DOHH2 (cell line): ENCODE measurements at regions not wholly inside any gene's neighbourhood (a gene's known extent, or its start where the extent isn't known, plus 50 kb on each side); places are given as distances from the start of the nearest gene placed in this dataset.

Source experiments
- H3F3A ChIP-seq: fragments of 200-600 bp; sonication (generic), shearing (Covaris generic); 2 replicates; pipeline ENCODE4 v1.6.0; 2016; ENCODE audit warnings: antibody characterized with exemption, mild to moderate bottlenecking; ENCODE audit not compliant: control insufficient read depth, insufficient read depth
- H3K27ac ChIP-seq: fragments of 200-600 bp; sonication (generic); 2 replicates; pipeline ENCODE4 v1.5.1; 2014; ENCODE audit warnings: low read depth, mild to moderate bottlenecking, low read length, moderate library complexity
- H3K27me3 ChIP-seq: fragments of 200-600 bp; sonication (generic); 2 replicates; pipeline ENCODE4 v1.6.1; 2014; ENCODE audit warnings: mild to moderate bottlenecking, low read length, mixed read lengths; ENCODE audit not compliant: control insufficient read depth
- H3K36me3 ChIP-seq: fragments of 200-600 bp; sonication (generic); 2 replicates; pipeline ENCODE4 v1.6.1; 2014; ENCODE audit warnings: mild to moderate bottlenecking, low read length, moderate library complexity, mixed read lengths; ENCODE audit not compliant: control insufficient read depth
- H3K4me1 ChIP-seq: fragments of 200-600 bp; sonication (generic); 2 replicates; pipeline ENCODE4 v1.6.1; 2014; ENCODE audit warnings: mild to moderate bottlenecking, low read length, mixed read lengths; ENCODE audit not compliant: control insufficient read depth
- H3K4me2 ChIP-seq: fragments of 200-600 bp; sonication (generic); 2 replicates; pipeline ENCODE4 v1.6.0; 2014; ENCODE audit warnings: mild to moderate bottlenecking, low read length, moderate library complexity
- H3K4me3 ChIP-seq: fragments of 200-600 bp; sonication (generic); 2 replicates; pipeline ENCODE4 v1.5.1; 2014; ENCODE audit warnings: mild to moderate bottlenecking, low read length, mixed read lengths
- H3K79me2 ChIP-seq: fragments of 200-600 bp; sonication (generic); 2 replicates; pipeline ENCODE4 v1.6.1; 2014; ENCODE audit warnings: mild to moderate bottlenecking, low read length, mixed read lengths; ENCODE audit not compliant: control insufficient read depth
- H3K9me2 ChIP-seq: fragments of 200-600 bp; sonication (generic); replicated peaks from 2 replicates; pipeline ENCODE4 v1.6.1; 2014; ENCODE audit warnings: mild to moderate bottlenecking, low read length, mixed read lengths; ENCODE audit not compliant: control insufficient read depth
- H3K9me3 ChIP-seq: fragments of 200-600 bp; sonication (generic); 2 replicates; pipeline ENCODE4 v1.6.1; 2014; ENCODE audit warnings: antibody characterized with exemption, low read length, mixed read lengths; ENCODE audit not compliant: control insufficient read depth, insufficient read depth
- H4K20me1 ChIP-seq: fragments of 200-600 bp; sonication (generic); 2 replicates; pipeline ENCODE4 v1.6.0; 2014; ENCODE audit warnings: low read depth, mild to moderate bottlenecking, antibody characterized with exemption, low read length, moderate library complexity; ENCODE audit not compliant: control insufficient read depth, insufficient read depth
- EZH2phosphoT487 ChIP-seq: fragments of 200-600 bp; sonication (generic); IDR thresholded peaks from 2 replicates; pipeline ENCODE4 v1.6.1; 2017; ENCODE audit warnings: borderline replicate concordance, mild to moderate bottlenecking, antibody characterized with exemption, low read length, moderate library complexity, mixed read lengths
- TF ChIP-seq, protein P1 (sequence below): fragments of 200-600 bp; sonication (generic); IDR thresholded peaks from one replicate; pipeline ENCODE4 v1.5.1; 2014; ENCODE audit warnings: antibody characterized with exemption, mild to moderate bottlenecking, low read depth, low read length; ENCODE audit not compliant: poor library complexity, severe bottlenecking

DNA sequence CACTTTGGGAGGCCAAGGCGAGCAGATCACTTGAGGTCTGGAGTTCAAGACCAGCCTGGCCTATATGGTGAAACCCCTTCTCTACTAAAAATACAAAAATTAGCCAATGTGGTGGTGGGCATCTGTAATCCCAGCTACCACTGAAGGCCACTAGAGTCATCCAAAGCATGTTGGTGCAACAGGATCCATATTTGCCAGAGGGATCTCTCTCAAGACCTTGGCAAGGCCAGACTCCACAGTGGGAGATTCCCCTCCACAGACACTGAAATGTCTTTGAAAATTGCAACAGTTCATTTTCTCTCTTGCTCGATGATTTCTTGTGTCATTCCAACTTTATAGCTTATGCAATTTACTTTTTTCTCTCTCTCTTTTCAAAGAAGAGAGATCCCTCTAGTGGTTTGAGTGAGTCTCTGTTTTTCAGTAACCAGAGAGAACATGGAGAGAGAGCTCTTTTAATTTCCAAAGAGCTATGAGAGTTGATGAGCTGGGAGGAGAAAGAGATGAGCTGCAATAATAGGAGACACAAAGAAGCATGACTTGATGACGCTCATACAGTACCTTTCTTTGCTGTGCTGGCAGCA, 176.8 kb upstream of the USP25 start:
- Histone ChIP-seq H3K4me2 (no peak overlapping the region), H3K27ac (no peak overlapping the region), H3K79me2 (no peaks in the 10 kb centered on the region), H3F3A (no peaks in the 10 kb centered on the region), H3K27me3 (no peaks in the 10 kb centered on the region), H3K4me1 (no peaks in the 10 kb centered on the region), H4K20me1 (no peaks in the 10 kb centered on the region), H3K9me3 (no peaks in the 10 kb centered on the region), H3K9me2 (no peaks in the 10 kb centered on the region), H3K36me3 (no peaks in the 10 kb centered on the region), H3K4me3 (no peak overlapping the region)
- TF ChIP-seq, protein P1, sequence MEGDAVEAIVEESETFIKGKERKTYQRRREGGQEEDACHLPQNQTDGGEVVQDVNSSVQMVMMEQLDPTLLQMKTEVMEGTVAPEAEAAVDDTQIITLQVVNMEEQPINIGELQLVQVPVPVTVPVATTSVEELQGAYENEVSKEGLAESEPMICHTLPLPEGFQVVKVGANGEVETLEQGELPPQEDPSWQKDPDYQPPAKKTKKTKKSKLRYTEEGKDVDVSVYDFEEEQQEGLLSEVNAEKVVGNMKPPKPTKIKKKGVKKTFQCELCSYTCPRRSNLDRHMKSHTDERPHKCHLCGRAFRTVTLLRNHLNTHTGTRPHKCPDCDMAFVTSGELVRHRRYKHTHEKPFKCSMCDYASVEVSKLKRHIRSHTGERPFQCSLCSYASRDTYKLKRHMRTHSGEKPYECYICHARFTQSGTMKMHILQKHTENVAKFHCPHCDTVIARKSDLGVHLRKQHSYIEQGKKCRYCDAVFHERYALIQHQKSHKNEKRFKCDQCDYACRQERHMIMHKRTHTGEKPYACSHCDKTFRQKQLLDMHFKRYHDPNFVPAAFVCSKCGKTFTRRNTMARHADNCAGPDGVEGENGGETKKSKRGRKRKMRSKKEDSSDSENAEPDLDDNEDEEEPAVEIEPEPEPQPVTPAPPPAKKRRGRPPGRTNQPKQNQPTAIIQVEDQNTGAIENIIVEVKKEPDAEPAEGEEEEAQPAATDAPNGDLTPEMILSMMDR: peak; percentile 15
- no peak for TF ChIP-seq EZH2phosphoT487

DNA sequence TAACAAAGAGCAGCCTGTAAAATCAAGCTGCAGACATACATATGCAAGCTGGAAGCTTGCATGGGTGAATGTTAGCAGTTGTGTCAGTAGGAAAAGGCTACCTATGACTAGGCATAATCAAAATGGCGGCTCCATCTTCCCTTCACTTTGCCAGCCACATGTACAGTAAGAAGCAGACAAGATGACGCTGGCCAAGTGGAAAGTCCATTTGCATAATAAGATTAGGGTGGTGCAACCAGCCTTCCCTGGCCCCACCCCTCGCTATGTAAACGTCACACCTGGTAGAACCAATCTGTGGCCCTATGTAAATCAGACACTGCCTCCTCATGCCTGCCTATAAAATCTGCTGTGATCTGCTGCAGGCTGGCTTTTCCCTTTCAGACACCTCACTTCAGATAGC, 171.9 kb upstream of the USP25 start:
- H3K36me3 ChIP-seq: no peaks in the 10 kb centered on the region
- no peaks in the 10 kb centered on the region for H3K79me2 ChIP-seq
- no peaks in the 10 kb centered on the region for H3K27me3 ChIP-seq
- no peaks in the 10 kb centered on the region for H3K9me3 ChIP-seq
- TF ChIP-seq, protein P1: no peak
- TF ChIP-seq EZH2phosphoT487: no peak
- H4K20me1 ChIP-seq: no peaks in the 10 kb centered on the region
- H3K4me2 ChIP-seq: no peak overlapping the region
- H3K27ac ChIP-seq: no peak overlapping the region
- H3F3A ChIP-seq: no peaks in the 10 kb centered on the region
- no peaks in the 10 kb centered on the region for H3K9me2 ChIP-seq
- no peaks in the 10 kb centered on the region for H3K4me1 ChIP-seq
- H3K4me3 ChIP-seq: no peak overlapping the region

DNA sequence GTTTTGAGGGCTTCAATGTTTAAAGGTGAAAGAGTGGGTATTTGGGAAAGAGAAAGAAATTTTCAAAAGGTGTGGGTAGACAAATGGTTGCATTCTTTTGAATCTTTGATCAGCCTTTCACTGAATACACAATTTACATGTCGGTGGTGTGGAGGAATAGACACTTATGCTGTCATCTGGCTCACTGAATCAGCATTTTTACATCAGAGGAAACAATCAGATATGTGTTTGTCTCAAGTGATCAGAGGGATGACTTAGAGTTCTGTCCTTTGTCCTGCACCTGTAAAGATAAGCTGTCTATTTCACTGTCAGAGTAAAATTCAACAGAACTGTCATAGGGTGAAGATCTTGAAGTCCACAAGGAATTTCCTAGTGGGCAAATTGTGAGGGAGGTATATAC, 170.9 kb upstream of the USP25 start:
- no peaks in the 10 kb centered on the region for H3K79me2 ChIP-seq
- no peak overlapping the region for H3K4me2 ChIP-seq
- no peaks in the 10 kb centered on the region for H3K36me3 ChIP-seq
- H3K27me3 ChIP-seq: no peaks in the 10 kb centered on the region
- no peak for TF ChIP-seq EZH2phosphoT487
- TF ChIP-seq, protein P1: no peak
- H3K27ac ChIP-seq: no peak overlapping the region
- no peaks in the 10 kb centered on the region for H3F3A ChIP-seq
- H3K4me1 ChIP-seq: no peaks in the 10 kb centered on the region
- H4K20me1 ChIP-seq: no peaks in the 10 kb centered on the region
- H3K4me3 ChIP-seq: no peak overlapping the region
- no peaks in the 10 kb centered on the region for H3K9me2 ChIP-seq
- H3K9me3 ChIP-seq: no peaks in the 10 kb centered on the region

- TF ChIP-seq EZH2phosphoT487: no peak
- TF ChIP-seq, protein P1: no peak
- no peaks in the 10 kb centered on the region for H3K9me2 ChIP-seq
- H3K79me2 ChIP-seq: no peaks in the 10 kb centered on the region
- H3K9me3 ChIP-seq: no peaks in the 10 kb centered on the region
- no peaks in the 10 kb centered on the region for H4K20me1 ChIP-seq
- H3K4me1 ChIP-seq: no peaks in the 10 kb centered on the region
- H3F3A ChIP-seq: no peaks in the 10 kb centered on the region
- no peak overlapping the region for H3K4me2 ChIP-seq
- no peaks in the 10 kb centered on the region for H3K36me3 ChIP-seq
- no peaks in the 10 kb centered on the region for H3K27me3 ChIP-seq
- H3K27ac ChIP-seq: no peak overlapping the region
- H3K4me3 ChIP-seq: no peak overlapping the region
Measured at GRCh38 chr21:15559660-15560059, 170.1 kb upstream of the USP25 start.
